Astrocyte (in vitro differentiated cells and primary cell): ENCODE measurements at regions not wholly inside any gene's neighbourhood (a gene's known extent, or its start where the extent isn't known, plus 50 kb on each side); places are given as distances from the start of the nearest gene placed in this dataset.

ENCODE experiments used
- CTCF ChIP-seq: IDR thresholded peaks from 2 replicates; pipeline ENCODE4 v1.5.1; 2011; ENCODE audit warnings: low read depth, mild to moderate bottlenecking, inconsistent platforms, low read length, moderate library complexity; ENCODE audit not compliant: insufficient read depth
- EZH2 ChIP-seq: IDR thresholded peaks from 2 replicates; pipeline ENCODE4 v1.6.1; 2012; ENCODE audit warnings: mild to moderate bottlenecking, low read length, inconsistent platforms; ENCODE audit not compliant: insufficient read depth

- TF ChIP-seq CTCF: no peak
- no peak for TF ChIP-seq EZH2
These were observed 384.1 kb downstream of the CDH19 start for GRCh38 chr18:66219817-66220216.
